HG02571 (cell line): ENCODE measurements at regions not wholly inside any gene's neighbourhood (a gene's known extent, or its start where the extent isn't known, plus 50 kb on each side); places are given as distances from the start of the nearest gene placed in this dataset.
A peak's percentile ranks its signal among the peaks of the same experiment; 100 is the strongest.
"Not testable (repeated sequence)": the region's sequence is repeated elsewhere in the genome, so short reads cannot be mapped to it uniquely, and the experiment has no call there.

ENCODE experiments used
- ATAC-seq: cut with Tn5 transposase; IDR thresholded peaks from one replicate; pipeline ENCODE4 v1.9.1; 2021; ENCODE audit warnings: mild to moderate bottlenecking, moderate library complexity; ENCODE audit not compliant: unreplicated experiment

DNA sequence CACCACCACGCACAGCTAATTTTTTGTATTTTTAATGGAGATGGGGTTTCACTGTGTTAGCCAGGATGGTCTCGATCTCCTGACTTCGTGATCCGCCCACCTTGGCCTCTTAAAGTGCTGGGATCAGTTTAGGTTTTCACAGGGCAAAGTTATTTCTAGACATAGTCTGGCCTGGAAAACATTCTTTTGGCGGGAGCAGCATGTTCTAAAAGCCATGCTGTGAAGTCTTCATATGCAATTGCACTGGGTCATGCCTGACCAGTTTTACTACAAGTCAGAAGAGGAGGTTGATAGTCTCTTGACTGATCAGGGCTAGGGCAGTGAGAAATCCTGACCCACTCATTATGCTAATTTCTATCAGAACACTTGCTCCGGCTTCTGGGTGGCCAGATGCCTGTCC lies 131.6 kb upstream of the POU3F1 start:
- ATAC-seq: no peak

DNA sequence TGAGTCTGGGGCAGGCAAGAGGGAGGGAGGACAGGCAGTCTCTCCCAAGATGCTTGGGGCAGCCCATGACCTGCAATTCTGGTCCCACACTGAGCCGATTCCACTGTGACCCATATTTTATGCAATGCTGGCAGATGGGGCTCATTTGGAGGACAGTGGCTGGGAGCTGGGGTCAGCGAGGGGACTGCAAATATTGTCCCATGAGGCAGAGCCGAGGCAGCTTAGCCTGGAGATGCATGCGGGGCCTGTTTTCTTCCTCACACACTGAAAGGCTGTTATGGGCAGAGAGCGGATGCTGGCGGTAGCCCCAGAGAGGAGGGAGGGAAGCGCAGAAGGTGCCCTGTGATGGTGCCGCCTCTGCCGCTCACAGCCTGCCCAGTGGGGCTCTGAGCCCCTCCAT lies 128.5 kb upstream of the POU3F1 start:
- no peak for ATAC-seq

DNA sequence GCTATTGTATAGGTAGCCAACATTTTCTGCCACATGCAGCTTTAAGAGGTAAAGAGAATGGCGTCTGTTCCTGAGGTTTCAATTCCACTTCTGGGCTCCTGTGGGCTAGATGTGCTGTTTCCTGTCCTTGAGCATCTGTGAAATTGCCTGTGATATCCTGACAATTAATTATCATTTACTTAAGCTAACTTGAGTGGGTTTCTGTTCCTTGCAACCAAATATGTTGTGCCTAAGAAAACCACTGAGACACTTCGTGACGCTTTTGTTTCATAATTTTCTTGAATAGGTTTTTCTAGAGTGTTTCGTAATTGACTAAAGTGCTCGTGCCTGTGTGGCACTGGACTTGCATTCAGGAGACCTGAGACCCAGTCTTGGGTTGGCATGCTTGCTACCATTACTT lies 127.3 kb upstream of the POU3F1 start:
- no peak for ATAC-seq

GRCh38 chr1:38173157-38173831 lies 126.7 kb upstream of the POU3F1 start:
- no peak for ATAC-seq

- ATAC-seq: no peak
These were observed 122.5 kb upstream of the POU3F1 start for GRCh38 chr1:38169121-38169520.

- ATAC-seq: no peak
These were observed 121.8 kb upstream of the POU3F1 start for GRCh38 chr1:38168365-38168764.

DNA sequence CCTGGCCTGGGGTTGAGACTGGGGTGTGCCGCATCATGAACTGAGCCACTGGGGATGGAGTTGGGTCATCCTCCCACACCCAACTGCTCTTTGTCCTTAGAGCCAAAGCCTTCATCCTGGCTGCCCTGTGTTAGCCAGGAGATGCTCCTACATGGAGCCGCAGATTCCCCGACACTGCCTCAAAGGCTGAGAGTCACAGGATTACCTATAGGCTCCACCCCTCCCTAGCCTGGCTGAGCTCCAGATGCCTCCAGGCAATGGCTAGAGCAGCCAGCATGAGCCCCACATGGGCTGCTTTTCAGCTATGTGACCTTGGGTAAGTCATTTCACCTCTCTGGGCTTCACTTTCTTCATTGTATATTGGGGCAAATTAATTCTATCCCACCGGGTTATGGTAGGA lies 119.9 kb upstream of the POU3F1 start:
- ATAC-seq: no peak

DNA sequence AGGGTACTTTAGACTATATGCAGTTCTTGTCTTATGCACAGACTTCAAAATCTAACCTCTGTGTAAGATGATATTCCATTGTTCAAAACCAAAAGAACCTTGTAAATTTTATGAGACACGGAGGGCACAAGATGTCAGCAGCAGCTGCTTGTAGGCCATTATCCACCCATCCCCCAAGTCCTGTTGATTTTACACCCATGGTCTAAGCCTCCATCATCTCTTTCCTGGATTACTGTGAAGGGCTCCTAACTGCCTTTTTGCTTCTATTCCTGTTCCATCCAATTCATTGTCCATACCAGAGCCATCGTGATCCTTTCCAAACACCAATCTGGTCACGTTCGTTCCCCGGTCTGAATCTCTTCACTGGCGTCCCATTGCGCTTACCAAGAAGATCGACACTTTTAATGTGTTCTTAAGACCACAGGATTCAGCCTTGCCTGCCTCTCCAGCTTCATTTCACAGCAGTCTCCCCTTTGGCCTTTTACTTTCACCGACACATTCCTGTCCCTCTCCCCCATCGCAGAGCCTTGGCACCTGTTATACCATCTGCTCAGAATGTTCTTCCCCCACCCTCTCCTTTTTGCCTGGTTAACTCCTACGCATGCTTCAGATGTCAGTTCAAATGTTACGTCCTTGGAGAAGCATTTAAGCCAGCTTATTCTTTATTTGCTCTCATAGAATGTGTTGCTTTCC lies 107.3 kb upstream of the POU3F1 start:
- no peak for ATAC-seq

- ATAC-seq: no peak
These were observed 106.6 kb upstream of the POU3F1 start for GRCh38 chr1:38153066-38153777.

GRCh38 chr1:38152351-38153065 lies 105.9 kb upstream of the POU3F1 start:
- peak; percentile 42 for ATAC-seq

DNA sequence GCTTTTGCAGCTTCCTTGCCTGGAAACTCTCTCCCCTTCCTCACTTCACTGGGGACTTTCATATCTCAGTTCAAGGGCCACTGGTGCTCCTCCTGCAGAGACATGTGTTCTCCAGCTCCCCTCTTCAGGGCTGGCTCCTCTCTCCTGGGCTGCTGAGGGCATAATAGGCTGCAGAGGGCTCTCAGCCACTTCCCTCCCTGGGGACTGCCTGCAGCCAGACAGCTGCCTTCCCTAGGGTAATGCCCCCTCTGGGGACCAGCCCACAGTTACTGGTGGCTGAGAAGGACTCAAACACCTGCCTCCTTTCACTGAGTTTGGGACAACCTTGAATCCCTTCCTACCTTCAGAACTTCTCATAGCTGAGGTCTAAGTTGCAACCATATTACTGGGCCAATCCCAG lies 104.8 kb upstream of the POU3F1 start:
- no peak for ATAC-seq

- not testable (repeated sequence) for ATAC-seq
These were observed 99.5 kb upstream of the POU3F1 start for GRCh38 chr1:38146079-38146478.

- no peak for ATAC-seq
These were observed 96.0 kb upstream of the POU3F1 start for GRCh38 chr1:38142606-38143005.

- ATAC-seq: no peak
These were observed 94.9 kb upstream of the POU3F1 start for GRCh38 chr1:38141483-38141882.

GRCh38 chr1:38139738-38140487 lies 93.3 kb upstream of the POU3F1 start:
- no peak for ATAC-seq

DNA sequence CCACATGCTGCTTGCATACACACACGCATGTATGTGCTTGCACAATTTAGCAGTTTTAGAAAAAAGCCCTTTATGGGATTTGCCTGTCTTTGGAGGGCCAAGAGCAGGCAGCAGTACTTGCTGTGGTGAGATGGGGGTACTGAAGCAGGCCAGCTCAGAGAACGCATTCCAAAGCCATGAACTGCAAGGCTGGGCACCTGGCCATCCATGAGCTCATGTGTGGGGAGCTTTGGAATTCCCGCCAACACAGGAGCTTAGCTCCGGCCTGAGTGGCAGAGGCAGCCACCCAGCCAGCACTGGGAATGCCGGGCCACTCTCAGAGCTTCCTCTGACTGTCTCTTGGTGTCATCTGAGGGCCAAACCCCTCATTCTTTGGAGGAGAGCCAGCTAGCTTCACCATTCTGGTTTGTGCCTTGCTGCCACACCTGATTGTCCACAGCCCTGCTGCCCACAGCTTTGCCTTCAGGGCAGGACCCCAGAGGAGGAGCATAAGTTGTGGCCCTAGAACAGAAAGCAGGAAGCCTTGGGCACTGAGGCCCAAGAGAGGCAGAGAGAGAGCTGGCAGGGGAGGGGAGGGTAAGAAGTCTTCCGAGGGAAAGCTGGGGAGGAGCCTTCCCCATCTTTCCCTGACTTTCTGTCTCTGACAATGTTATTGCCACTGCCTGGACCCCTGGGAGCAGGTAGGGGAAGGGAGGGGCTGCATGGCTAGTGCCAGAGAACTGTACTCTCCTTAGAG lies 92.1 kb upstream of the POU3F1 start:
- ATAC-seq: no peak

DNA sequence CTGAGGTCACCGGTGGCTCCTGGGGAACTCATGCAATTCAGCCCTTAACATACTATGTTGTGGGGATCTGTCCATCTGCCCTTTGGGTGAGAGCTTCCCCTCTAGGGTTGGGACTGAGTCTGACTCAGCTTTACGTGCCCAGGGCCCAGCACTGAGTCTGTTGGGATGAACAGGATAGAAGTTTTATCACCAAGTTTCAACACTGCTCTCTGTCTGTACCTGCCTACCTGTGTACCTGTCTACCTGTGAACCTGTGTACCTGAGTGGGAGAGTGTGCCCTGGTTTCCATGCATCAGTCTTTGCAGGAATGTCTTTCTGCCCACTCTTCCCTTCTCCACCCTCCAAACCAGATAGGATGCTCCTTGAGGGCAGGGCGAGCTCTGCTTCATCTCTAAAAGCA lies 90.6 kb upstream of the POU3F1 start:
- ATAC-seq: no peak

- ATAC-seq: no peak
These were observed 89.2 kb upstream of the POU3F1 start for GRCh38 chr1:38135625-38136414.

- ATAC-seq: no peak
These were observed 87.7 kb upstream of the POU3F1 start for GRCh38 chr1:38134294-38134755.
